ENCODE measurements at regions not wholly inside any gene's neighbourhood (a gene's known extent, or its start where the extent isn't known, plus 50 kb on each side); places are given as distances from the start of the nearest gene placed in this dataset.

DNA sequence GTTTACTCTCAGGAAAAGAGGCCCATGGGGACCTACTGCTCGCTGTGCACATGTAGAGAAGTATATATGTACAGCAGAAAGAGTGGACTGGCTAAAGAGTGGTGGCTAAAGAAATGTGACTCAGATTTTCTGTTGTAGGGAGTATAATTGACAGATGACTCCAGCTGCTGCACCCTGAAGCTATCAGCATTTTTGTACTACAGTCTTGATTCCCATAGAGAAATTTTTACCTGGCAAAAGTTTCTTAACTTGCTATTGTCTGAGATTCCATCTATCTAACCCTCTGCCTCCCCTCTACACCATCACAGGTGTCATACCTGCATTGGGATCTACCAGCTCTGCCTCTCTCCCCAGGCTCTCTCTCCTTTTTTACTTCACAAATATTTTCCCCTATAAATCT, 296.0 kb upstream of the KYNU start:
- intact Hi-C loops (cut with micrococcal nuclease): no loop called here

DNA sequence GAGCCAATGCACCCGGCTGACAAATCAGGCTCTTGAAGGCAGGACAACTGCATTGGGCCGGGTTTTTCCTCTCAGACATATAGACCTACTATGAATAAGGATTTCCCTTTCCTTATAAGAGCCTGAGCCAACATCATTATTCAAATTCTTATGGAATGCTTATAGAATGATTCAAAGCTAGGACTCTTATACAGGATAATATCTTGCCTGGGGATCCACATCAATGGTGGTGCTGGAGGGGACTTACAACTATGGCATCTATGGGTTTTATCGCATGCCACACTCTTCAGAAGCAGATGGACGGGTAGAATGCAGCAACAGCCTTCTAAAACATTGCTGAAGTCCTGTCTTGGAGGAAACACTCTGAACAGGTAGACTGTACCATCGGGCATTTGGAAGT, 296.8 kb upstream of the KYNU start:
- no peak for DNase-seq
- H3K27me3 Mint-ChIP-seq: no peaks in the 10 kb centered on the region
- no peaks in the 10 kb centered on the region for H3K4me1 Mint-ChIP-seq (ENCODE audit: low read depth)
- no peak for ATAC-seq
- H3K36me3 Mint-ChIP-seq (ENCODE audit: low read depth): no peaks in the 10 kb centered on the region
- H3K4me3 Mint-ChIP-seq: no peak overlapping the region
- CTCF ChIA-PET: no interaction called here
- POLR2A ChIA-PET: no interaction called here
- H3K9me3 Mint-ChIP-seq: no peaks in the 10 kb centered on the region
- H3K27ac Mint-ChIP-seq: no peak overlapping the region
- intact Hi-C loops (cut with micrococcal nuclease): no loop called here
- TF ChIP-seq, protein P1, sequence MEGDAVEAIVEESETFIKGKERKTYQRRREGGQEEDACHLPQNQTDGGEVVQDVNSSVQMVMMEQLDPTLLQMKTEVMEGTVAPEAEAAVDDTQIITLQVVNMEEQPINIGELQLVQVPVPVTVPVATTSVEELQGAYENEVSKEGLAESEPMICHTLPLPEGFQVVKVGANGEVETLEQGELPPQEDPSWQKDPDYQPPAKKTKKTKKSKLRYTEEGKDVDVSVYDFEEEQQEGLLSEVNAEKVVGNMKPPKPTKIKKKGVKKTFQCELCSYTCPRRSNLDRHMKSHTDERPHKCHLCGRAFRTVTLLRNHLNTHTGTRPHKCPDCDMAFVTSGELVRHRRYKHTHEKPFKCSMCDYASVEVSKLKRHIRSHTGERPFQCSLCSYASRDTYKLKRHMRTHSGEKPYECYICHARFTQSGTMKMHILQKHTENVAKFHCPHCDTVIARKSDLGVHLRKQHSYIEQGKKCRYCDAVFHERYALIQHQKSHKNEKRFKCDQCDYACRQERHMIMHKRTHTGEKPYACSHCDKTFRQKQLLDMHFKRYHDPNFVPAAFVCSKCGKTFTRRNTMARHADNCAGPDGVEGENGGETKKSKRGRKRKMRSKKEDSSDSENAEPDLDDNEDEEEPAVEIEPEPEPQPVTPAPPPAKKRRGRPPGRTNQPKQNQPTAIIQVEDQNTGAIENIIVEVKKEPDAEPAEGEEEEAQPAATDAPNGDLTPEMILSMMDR (IDR thresholded peaks at IDR 0.05): no peak

More for the DNA sequence above, 296.0 kb upstream of the KYNU start:
- Mint-ChIP-seq H3K4me1 (ENCODE audit: low read depth) (no peaks in the 10 kb centered on the region), H3K36me3 (ENCODE audit: low read depth) (no peaks in the 10 kb centered on the region), H3K4me3 (no peak overlapping the region), H3K27ac (no peak overlapping the region), H3K9me3 (no peaks in the 10 kb centered on the region), H3K27me3 (no peaks in the 10 kb centered on the region)
- ChIA-PET CTCF (no interaction called here), POLR2A (no interaction called here)
- DNase-seq (no peak), ATAC-seq (no peak)
- TF ChIP-seq, protein P1 (IDR thresholded peaks at IDR 0.05): no peak

DNA sequence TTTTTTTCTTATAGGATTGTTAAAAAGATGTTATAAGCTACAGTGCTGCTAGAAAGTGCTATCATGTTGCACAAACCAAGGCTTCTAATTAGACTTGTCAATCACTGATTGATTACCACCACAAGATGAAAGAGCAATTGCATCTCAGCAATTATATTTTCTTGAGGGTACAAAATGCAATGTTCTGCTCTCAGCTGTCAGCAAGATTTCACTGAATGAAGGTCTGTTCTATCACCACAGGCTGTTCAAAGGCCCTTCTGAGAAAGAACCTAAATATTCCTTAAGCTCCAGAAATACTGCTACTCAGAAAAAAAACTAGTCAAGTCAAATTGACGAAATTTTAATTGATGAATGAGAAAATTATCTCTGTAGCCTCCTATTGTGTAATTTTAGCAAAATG, 301.9 kb upstream of the KYNU start:
- intact Hi-C loops (cut with micrococcal nuclease): no loop called here
- no peak for DNase-seq
- TF ChIP-seq, protein P1 (IDR thresholded peaks at IDR 0.05): no peak
- no peak overlapping the region for H3K4me3 Mint-ChIP-seq
- no peak for ATAC-seq
- no peaks in the 10 kb centered on the region for H3K27me3 Mint-ChIP-seq
- POLR2A ChIA-PET: no interaction called here
- H3K4me1 Mint-ChIP-seq (ENCODE audit: low read depth): no peaks in the 10 kb centered on the region
- CTCF ChIA-PET: no interaction called here
- no peaks in the 10 kb centered on the region for H3K9me3 Mint-ChIP-seq
- no peak overlapping the region for H3K27ac Mint-ChIP-seq
- no peaks in the 10 kb centered on the region for H3K36me3 Mint-ChIP-seq (ENCODE audit: low read depth)

DNA sequence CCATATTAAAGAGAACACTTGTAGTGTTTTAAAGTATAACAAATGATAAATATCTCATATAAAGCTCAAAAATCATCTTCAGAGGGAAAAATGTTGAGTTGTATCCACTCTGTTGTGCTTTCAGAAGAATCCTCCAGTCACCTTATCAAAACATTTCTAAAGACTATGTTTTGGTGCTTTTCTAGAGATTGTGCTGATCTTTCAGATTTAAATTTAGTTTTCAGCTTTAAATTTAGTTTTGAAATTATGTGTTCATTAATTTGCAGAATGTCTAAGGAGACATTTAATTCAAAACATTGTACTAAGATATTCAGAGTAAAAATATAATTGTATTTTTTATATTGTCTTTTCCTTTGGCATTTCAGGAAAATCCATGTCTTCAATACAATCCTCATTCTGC, 303.1 kb upstream of the KYNU start:
- H3K27me3 Mint-ChIP-seq: no peaks in the 10 kb centered on the region
- ATAC-seq (no peak), DNase-seq (no peak)
- H3K9me3 Mint-ChIP-seq: no peaks in the 10 kb centered on the region
- CTCF ChIA-PET: no interaction called here
- POLR2A ChIA-PET: no interaction called here
- intact Hi-C loops (cut with micrococcal nuclease): no loop called here
- no peaks in the 10 kb centered on the region for H3K36me3 Mint-ChIP-seq (ENCODE audit: low read depth)
- TF ChIP-seq, protein P1 (IDR thresholded peaks at IDR 0.05): no peak
- H3K4me3 Mint-ChIP-seq: no peak overlapping the region
- H3K27ac Mint-ChIP-seq: no peak overlapping the region
- H3K4me1 Mint-ChIP-seq (ENCODE audit: low read depth): no peaks in the 10 kb centered on the region

DNA sequence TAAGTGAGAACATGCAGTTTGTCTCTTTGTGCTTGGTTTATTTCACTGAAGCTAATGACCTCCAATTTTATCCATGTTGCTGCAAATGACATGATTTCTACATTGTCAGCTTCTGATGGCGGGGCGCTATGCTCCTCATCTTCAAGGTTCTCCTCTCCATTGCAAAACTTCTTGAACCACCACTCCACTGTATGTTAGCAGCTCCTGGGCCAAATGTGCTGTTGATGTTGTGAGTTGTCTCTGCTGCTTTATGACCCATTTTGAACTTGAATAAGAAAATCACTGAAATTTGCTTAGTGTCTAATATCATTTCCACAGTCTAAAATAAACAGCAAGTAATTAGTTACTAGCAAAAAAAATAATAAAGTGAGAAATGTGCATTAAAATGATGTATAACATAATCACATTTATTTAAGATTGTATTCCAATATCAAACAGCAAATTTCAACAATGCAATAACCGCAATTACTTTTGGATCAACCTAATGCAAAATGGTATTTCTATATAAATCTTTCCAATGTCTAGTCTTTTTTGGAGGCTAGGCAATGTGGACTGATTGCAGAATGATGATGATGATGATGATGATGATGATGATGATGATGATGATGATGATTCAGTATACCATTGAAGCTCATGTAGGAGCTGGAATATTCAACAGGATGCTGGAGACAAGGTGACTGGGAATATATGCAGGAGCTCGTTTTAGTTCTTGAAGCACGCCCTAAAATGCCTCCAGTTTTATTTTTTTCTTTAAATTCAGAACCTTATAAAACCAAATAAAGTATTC, 304.9 kb upstream of the KYNU start:
- Mint-ChIP-seq H3K27me3 (no peaks in the 10 kb centered on the region), H3K4me3 (no peak overlapping the region), H3K27ac (no peak overlapping the region), H3K4me1 (ENCODE audit: low read depth) (no peaks in the 10 kb centered on the region), H3K9me3 (no peaks in the 10 kb centered on the region), H3K36me3 (ENCODE audit: low read depth) (no peaks in the 10 kb centered on the region)
- CTCF ChIA-PET: no interaction called here
- TF ChIP-seq, protein P1 (IDR thresholded peaks at IDR 0.05): no peak
- POLR2A ChIA-PET: no interaction called here
- ATAC-seq: no peak
- intact Hi-C loops (cut with micrococcal nuclease): no loop called here
- DNase-seq: no peak
